ENCODE measurements at regions not wholly inside any gene's neighbourhood (a gene's known extent, or its start where the extent isn't known, plus 50 kb on each side); places are given as distances from the start of the nearest gene placed in this dataset.
A peak's percentile ranks its signal among the peaks of the same experiment; 100 is the strongest.

GRCh38 chr1:102050556-102050955 lies 53.8 kb upstream of the OLFM3 start:
- Histone ChIP-seq H3K9me3 (ENCODE audit: control insufficient read depth in 1 of 2, low read length in 2 of 2) (no peaks in the 10 kb centered on the region), H3K4me3 (ENCODE audit: low read length in 2 of 2) (no peak overlapping the region), H3K27me3 (ENCODE audit: insufficient read depth, low read length) (no peaks in the 10 kb centered on the region), H3K4me1 (ENCODE audit: insufficient read depth, low read length) (no peaks in the 10 kb centered on the region), H3K27ac (ENCODE audit: low read depth, low read length) (no peak overlapping the region), H3K36me3 (ENCODE audit: insufficient read depth, low read length) (no peaks in the 10 kb centered on the region)
- CTCF ChIA-PET (ENCODE audit: partially characterized antibody): no interaction called here
- POLR2A ChIA-PET (ENCODE audit: partially characterized antibody): no interaction called here
- intact Hi-C loops (cut with micrococcal nuclease): no loop called here
- peak overlapping the region in 1 of 7 donors; percentile 75 for H3K27ac Mint-ChIP-seq
- peaks cover 0 to 8% (median 2%) of the 10 kb centered on the region in 8 donors for H3K9me3 Mint-ChIP-seq
- no peak overlapping the region for H3K4me3 Mint-ChIP-seq
- no peaks in the 10 kb centered on the region for H3K4me1 Mint-ChIP-seq
- no peaks in the 10 kb centered on the region for H3K27me3 Mint-ChIP-seq
- no peak for DNase-seq
- H3K36me3 Mint-ChIP-seq: no peaks in the 10 kb centered on the region

GRCh38 chr1:102047724-102048123 lies 51.0 kb upstream of the OLFM3 start:
- H3K4me1 Mint-ChIP-seq: no peaks in the 10 kb centered on the region

More at GRCh38 chr1:102047724-102048123, 51.0 kb upstream of the OLFM3 start:
- ChIA-PET CTCF (ENCODE audit: partially characterized antibody) (interaction anchor here (0.7 kb wide), 1 partner anchor 65 kb away, joined by 4 read pairs; no protein-coding TSS in a partner anchor), POLR2A (ENCODE audit: partially characterized antibody) (no interaction called here)
- Histone ChIP-seq H3K9me3 (ENCODE audit: control insufficient read depth in 1 of 2, low read length in 2 of 2) (no peaks in the 10 kb centered on the region), H3K27me3 (ENCODE audit: insufficient read depth, low read length) (no peaks in the 10 kb centered on the region), H3K4me1 (ENCODE audit: insufficient read depth, low read length) (no peaks in the 10 kb centered on the region), H3K36me3 (ENCODE audit: insufficient read depth, low read length) (no peaks in the 10 kb centered on the region), H3K4me3 (ENCODE audit: low read length in 2 of 2) (no peak overlapping the region), H3K27ac (ENCODE audit: low read depth, low read length) (no peak overlapping the region)
- H3K36me3 Mint-ChIP-seq: no peaks in the 10 kb centered on the region
- peaks cover 0 to 4% (median under 1%) of the 10 kb centered on the region in 8 donors for H3K9me3 Mint-ChIP-seq
- DNase-seq: no peak
- intact Hi-C loops (cut with micrococcal nuclease): no loop called here
- H3K27me3 Mint-ChIP-seq: no peaks in the 10 kb centered on the region
- H3K27ac Mint-ChIP-seq: no peak overlapping the region
- no peak overlapping the region for H3K4me3 Mint-ChIP-seq
